Muscle of leg (tissue), 2 donors: ENCODE measurements at regions not wholly inside any gene's neighbourhood (a gene's known extent, or its start where the extent isn't known, plus 50 kb on each side); places are given as distances from the start of the nearest gene placed in this dataset.

ENCODE experiments used
- DNase-seq: peaks from one replicate; pipeline ENCODE4 v3.0.0; 2013
- H3K27ac ChIP-seq: one replicate; pipeline ENCODE4 v1.5.1; 2013; ENCODE audit warnings: mild to moderate bottlenecking, low read length, control low read depth
- H3K27me3 ChIP-seq: one replicate; pipeline ENCODE4 v1.6.1; 2013; ENCODE audit warnings: low read length; ENCODE audit not compliant: control insufficient read depth, insufficient read depth
- H3K36me3 ChIP-seq: one replicate; pipeline ENCODE4 v1.6.1; 2013; ENCODE audit warnings: low read length; ENCODE audit not compliant: control insufficient read depth, insufficient read depth
- H3K4me1 ChIP-seq: one replicate; pipeline ENCODE4 v1.6.1; 2013; ENCODE audit warnings: low read length; ENCODE audit not compliant: control insufficient read depth, insufficient read depth
- H3K4me3 ChIP-seq: one replicate; pipeline ENCODE4 v1.5.1; 2013; ENCODE audit warnings: low read length, control low read depth
- H3K9me3 ChIP-seq: replicated peaks from 2 replicates; pipeline ENCODE4 v1.6.1; 2013; ENCODE audit warnings: low read depth, low read length; ENCODE audit not compliant: control insufficient read depth

DNA sequence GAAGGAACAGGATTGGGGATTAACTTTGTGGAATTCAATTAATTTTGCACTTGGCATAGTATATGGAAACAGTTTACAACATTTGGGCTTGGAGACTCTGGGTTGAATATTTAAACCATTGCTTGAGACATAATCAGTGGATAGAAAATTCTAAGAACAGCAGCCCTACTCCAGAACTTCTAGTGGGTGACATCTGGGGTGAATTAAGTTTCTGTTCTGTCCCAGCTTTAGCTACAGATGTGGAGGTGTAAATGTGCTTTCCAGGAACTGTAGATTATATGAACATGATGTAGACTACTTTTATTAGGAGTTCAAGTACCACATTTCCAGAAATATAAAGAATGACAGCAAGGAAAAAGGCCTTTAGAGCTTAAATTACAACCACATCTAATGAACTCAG lies 51.9 kb upstream of the SKAP2 start:
- Histone ChIP-seq H3K9me3 (no peaks in the 10 kb centered on the region), H3K4me1 (no peaks in the 10 kb centered on the region), H3K27me3 (no peaks in the 10 kb centered on the region), H3K27ac (peak overlapping the region; percentile 29), H3K4me3 (no peak overlapping the region), H3K36me3 (no peaks in the 10 kb centered on the region)
- DNase-seq: peak; percentile 83
